AG20443 (cell line): ENCODE measurements at regions not wholly inside any gene's neighbourhood (a gene's known extent, or its start where the extent isn't known, plus 50 kb on each side); places are given as distances from the start of the nearest gene placed in this dataset.
"Not testable (repeated sequence)": the region's sequence is repeated elsewhere in the genome, so short reads cannot be mapped to it uniquely, and the experiment has no call there.

ENCODE experiments used
- DNase-seq: peaks from one replicate; pipeline ENCODE4 v3.0.0; 2012; ENCODE audit warnings: low spot score, mixed read lengths

DNA sequence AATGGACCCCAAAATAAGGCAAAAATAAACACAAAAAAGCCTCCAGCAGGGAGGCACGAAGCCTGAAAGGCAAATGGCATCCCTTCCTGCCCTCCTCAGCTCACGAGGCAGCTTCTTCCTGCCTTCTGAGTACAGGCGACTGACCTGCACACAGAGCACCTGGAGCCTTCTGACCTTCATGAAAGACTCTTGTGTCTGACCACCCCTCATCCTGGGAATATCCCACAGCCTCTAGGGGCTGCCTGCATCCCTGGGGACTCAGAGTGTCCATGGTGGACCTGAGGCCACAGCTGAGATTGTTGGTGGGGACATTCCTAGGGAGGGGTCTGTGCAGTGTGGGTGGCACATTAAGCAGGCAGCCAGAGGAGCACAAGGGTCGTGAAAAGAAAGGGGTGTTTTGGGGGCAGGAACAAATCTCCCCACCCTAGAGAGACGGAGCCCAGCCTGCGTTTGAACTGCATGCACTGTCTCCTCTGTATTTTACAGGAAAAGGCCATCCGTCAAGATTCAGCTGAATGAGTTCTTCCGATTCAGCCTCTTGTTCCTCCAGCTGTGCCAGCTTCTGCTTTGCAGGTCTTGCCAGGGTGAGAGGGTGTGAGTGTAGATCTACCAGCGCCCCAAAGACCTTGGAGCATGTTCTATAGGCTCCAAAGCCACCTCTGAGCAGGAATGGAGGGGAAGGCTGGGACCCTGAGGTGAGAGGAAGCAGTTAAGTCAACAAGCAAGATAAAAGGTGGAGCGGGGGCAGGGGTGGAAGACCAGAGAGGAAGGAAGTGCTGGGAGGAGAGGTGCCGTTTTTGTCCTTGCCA, 80.4 kb upstream of the MEF2A start:
- DNase-seq, result no peak

DNA sequence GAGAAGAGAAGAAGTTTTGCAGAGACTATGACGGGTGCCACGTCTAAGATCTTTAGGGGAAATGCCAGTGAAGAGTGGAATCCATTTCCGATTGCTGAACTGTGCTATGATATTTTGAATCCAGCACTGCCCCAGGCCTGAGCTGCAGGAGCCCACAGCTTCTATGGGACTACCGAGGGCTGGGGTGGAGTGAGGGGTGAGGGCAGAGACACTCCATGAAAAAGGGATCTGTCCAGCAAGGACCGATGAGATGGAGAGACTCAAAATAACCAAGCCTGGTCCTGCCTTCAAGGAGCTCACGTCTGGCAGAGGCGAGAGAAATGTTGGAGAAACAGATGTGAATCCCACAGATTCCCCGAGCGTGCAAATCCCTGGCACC, 79.8 kb upstream of the MEF2A start:
- no peak for DNase-seq

DNA sequence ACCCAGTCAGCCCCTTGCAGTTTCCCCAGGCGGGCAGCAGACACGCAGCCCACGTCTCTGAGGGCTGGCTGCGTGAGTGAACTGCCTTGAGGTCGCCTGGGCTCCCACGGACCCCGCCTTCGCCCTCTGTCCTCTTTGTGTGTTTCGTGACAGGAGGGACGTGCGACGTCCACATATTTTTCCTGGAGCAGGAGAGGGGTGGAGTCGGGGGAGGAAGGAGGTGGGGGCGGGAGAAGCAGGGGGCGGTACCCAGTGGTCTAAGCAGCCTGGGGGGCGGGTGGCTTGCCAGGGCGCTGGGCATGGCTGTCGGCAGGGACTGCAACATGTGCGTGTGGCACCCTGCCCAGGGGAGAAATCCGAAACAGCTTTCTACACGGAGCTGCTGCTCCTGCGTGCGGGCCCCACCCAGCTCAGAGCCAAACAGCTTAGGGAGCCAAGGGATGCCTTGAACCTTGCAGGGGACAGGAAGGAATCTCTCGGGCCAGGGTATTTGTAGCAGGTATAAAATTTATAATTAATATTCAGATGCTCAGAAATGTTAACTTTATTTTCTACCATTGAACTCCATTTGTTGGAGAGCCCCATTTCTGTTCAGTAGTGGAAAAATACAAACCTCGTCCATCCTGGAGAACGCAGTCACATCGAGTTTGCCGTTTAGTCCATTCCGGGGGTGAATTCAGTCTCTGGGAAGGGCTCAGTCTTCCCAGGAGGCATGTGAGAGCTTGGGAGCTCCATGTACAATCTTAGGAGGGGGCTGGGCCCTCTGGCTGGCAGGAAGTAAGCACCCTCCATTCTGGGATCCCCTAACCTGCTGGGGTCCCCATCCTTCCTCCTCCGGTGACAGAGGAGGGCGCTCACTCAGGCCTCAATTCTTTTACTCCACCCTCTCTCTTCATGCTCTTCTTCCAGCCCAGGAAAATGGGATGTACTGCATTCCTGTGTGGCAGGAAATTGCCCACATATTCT, 79.1 kb upstream of the MEF2A start:
- peak; percentile 94 for DNase-seq

DNA sequence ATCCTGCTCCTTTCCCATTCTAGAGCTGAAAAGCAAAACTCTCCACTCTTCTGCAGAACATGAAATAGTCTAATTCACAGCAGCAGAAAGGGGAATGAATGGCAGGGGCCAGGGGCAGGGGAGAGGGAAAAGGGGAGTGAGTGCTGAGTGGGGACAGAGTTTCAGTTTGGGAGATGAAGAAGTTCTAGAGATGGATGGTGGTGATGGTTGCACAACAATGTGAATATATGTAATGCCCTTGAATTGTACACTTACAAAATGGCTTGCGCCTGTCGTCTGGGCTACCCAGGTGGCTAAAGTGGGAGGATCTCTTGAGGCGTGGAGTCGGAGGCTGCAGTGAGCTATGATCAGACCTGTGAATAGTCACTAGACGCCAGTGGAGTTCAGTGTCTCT, 78.5 kb upstream of the MEF2A start:
- no peak for DNase-seq

DNA sequence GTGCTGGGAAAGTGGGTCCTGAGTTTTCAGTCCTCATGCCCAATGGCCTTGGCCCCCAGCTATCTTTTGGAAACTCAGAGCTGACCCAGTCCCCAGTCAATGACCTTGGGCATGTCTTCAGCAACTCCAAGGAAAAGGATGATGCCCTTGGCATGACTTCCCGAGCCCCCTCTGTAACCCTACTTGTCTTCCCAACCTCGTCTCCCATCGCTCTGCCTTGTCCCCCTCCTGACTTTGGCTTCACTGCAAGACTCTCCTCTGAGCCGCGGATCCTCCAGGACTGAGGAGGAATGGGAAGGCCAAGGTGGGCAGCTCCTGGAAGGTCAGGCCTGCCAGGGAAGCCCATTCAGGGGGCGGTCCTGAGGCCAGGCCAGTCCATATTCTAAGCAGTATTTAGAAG, 73.5 kb upstream of the MEF2A start:
- DNase-seq, result no peak

DNA sequence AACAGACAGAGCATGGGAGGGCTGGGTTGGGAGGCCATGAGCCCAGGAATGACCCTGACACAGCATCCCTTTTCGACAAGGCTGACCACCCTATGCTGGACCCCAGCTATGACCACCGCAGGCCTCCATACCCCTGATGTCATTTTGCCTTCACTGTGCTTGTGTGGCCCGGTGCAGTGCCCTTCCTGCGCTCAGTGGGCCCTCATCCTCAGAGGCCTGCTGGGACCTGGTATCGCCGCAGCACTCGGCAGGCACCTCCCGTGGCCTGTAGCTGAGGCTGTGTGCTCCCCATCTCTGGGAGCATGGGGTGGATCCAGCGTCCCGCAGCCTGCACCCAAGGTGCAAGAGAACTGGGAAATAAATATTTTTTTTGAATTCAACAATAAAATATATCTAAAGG, 73.1 kb upstream of the MEF2A start:
- DNase-seq, result no peak

DNA sequence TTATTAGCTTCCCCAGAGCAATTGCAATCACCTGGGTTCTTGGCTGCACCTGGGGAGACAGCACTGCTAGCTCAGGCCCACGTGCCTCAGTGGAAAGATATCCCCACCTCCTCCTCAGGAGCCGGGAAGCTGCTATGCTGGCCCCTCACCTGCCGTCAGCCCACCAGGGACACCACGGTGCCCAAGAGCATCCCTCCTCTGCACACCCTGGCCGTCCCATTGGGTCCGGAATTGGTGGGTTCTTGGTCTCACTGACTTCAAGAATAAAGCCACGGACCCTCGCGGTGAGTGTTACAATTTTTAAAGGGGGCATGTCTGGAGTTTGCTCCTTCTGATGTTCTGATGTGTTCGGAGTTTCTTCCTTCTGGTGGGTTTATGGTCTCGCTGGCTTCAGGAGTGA, 72.3 kb upstream of the MEF2A start:
- no peak for DNase-seq

DNA sequence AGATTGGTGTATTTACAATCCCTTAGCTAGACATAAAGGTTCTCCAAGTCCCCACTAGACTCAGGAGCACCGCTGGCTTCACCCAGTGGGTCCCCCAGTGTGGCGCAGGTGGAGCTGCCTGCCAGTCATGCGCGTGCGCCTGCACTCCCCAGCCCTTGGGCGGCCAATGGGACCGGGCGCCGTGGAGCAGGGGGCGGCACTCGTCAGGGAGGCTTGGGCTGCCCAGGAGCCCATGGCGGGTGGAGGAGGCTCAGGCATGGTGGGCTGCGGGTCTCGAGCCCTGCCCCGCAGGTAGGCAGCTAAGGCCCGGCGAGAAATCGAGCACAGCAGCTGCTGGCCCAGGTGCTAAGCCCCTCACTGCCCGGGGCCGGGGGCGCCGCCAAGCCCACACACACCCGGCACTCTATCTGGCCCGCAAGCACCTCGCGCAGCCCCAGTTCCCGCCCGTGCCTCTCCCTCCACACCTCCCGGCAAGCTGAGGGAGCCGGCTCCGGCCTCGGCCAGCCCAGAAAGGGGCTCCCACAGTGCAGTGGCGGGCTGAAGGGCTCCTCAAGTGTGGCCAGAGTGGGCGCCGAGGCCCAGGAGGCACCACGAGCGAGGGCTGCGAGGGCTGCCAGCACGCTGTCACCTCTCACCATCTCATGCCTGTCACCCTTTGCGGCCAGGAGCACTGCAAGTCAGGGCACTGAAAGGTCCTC, 71.1 kb upstream of the MEF2A start:
- not testable (repeated sequence) for DNase-seq

GRCh38 chr15:99495430-99496301, 70.1 kb upstream of the MEF2A start:
- no peak for DNase-seq

DNA sequence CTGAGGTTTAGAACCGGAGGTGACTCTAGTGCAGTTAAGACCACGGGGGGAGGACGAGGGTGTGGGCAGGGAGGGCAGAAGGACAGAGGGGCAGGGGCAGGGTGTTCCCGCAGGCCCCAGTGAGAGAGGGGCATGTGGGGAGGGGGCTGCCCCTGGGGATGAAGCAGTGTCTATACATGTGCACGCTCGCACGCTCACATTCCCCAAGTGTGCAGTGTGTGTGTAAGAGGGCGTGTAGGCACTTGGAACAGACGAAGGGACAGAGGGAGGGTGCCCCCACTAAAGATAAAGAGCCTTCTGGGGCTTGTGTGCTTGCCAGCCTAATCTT, 69.5 kb upstream of the MEF2A start:
- DNase-seq, result no peak

GRCh38 chr15:99502182-99502581, 63.6 kb upstream of the MEF2A start:
- DNase-seq, result no peak

DNA sequence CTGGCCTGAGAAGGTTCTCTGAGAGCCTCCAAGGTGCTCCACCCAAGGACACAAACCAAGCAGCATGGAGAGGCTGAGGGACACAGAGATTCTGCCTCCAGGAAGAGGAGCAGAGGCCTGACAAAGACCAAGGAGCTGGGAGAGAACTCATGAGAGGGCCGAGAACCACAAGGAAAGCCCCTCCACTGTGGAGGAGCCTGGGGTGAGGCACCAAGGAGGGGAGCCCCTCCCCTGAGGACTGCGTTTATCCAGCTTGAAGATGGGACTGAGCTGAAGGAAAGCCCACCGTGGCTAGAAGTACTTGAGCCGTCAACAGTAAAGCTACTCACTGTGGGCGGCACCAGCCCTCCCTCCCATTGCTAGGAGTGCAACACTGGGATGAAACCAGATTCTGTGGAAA, 63.1 kb upstream of the MEF2A start:
- no peak for DNase-seq

GRCh38 chr15:99503411-99503810, 62.4 kb upstream of the MEF2A start:
- DNase-seq, result no peak

GRCh38 chr15:99504071-99504822, 61.5 kb upstream of the MEF2A start:
- DNase-seq, result no peak

DNA sequence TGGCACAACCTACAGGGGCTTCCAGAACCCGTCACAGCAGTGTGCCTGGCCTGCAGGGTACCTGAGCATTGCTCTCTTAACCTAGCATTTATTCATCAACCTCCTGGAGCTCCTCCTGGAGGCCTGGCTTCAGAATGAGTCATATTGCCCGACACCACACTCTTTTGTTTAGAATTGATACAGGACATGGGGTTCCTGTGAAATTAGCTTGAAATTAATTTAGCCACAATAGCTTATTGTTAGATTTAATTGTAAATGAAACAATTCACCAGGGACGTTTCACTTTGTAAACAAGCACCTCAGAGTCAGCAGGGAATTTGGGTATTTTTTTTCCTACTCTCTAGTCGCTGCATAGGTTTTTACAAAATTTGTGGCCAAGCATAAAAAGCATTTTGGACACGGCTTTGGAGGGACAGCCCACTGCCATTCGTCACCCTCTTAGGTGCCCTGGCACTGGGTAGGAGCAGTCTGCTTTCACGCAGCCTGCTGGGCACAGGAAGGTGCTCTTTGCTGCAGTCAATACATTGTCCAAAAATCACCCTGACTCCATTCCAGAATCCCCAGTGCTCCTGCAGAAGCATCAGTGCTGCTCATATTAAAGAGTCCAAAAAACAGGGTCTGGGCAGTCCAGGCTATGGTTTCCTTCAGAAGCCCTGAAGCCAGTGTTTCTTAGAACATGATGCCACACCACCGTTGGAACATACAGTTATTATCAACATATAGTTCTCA, 60.8 kb upstream of the MEF2A start:
- DNase-seq, result peak; percentile 34

DNA sequence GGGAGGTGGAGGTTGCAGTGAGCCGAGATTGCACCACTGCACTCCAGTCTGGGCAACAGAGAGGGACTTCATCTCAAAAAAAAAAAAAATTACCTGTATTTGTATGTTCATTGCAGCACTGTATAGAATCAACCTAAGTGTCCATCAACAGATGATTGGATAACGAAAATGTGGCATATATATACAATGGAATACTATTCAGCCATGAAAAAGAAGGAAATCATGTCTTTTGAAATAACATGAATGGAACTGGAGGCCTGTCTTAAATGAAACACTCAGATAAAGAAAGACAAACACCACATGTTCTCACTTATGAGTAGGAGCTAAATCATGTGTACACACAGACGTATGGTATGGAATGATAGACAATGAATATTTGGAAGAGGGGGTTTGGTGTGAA, 59.4 kb upstream of the MEF2A start:
- DNase-seq, result no peak

- no peak for DNase-seq
Measured at GRCh38 chr15:99507016-99507503, 58.7 kb upstream of the MEF2A start.

DNA sequence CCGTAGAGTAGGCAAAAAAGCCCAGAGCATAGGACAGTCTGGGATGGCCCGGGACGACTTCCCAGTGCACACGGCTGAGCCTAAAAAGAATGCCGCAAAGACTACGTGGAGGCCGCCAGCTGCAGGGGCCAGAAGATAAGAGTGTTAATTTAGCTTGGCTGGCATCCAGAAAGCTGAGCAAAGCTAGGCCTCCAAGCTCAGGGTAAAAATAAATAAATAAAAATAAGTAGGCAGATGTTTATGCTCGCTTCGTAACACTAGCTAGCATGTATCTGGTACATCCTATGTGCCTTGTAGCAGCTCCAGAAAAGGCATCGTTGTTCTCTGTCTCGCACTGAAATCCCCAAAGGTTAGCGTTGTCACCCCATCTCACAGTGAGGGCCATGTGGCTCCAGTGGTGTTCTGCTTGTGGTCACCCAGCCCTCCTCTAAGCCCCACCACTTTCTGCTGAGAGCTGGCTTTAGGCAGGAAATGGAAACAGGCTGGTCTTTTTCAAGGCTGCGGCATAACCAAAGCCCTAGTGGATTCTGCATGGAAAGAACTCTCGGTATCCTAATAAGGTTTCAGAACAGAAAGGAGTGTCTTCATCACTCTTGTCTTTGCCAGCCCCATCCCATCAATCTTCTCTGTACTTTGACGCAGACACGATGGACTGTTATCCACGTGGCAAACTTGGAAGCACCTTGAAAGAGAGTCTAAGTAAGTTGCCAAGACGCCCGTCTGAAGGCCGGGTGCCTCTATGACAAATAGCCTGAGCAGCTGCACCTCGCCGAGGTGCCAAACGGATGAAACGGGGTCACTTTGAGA, 58.1 kb upstream of the MEF2A start:
- DNase-seq, result peak; percentile 56

DNA sequence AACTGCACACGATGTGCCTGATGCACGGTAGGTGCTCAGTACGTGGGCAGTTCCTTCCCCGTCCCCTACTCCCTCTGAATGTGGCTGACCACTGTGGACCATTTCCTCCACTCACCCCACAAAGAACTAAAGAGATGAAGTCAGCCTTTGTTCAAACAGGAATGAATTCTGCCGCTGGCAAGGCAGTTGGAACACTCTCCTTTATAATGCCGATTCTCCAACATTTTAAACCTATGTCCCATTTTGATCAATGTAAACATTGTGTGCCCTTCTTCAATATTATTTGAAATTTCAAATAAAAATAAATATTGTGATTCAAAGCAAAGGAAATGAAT, 57.5 kb upstream of the MEF2A start:
- DNase-seq, result no peak
